Hematopoietic multipotent progenitor cell treated with erythropoietin and hydrocortisone succinate and interleukin-3 and kit ligand, for 15 days (in vitro differentiated cells): ENCODE measurements at regions not wholly inside any gene's neighbourhood (a gene's known extent, or its start where the extent isn't known, plus 50 kb on each side); places are given as distances from the start of the nearest gene placed in this dataset.

Experiments used
- DNase-seq: peaks from one replicate; pipeline ENCODE4 v3.0.0-alpha.2; 2015; ENCODE audit warnings: low spot score

- no peak for DNase-seq
These were observed 143.4 kb downstream of the C11orf91 start for GRCh38 chr11:33557201-33557600.

- no peak for DNase-seq
These were observed 146.4 kb downstream of the C11orf91 start for GRCh38 chr11:33554219-33554618.

- DNase-seq, result no peak
These were observed 147.1 kb downstream of the C11orf91 start for GRCh38 chr11:33553486-33553885.

- DNase-seq, result no peak
These were observed 147.9 kb downstream of the C11orf91 start for GRCh38 chr11:33552756-33553155.

- no peak for DNase-seq
These were observed 149.6 kb downstream of the C11orf91 start for GRCh38 chr11:33551051-33551450.

- no peak for DNase-seq
These were observed 151.1 kb downstream of the C11orf91 start for GRCh38 chr11:33549483-33549882.

GRCh38 chr11:33545931-33546330 lies 154.7 kb downstream of the C11orf91 start:
- no peak for DNase-seq

GRCh38 chr11:33544593-33545373 lies 155.8 kb downstream of the C11orf91 start:
- no peak for DNase-seq

- DNase-seq, result no peak
These were observed 156.8 kb downstream of the C11orf91 start for GRCh38 chr11:33543823-33544222.

- peak; percentile 25 for DNase-seq
These were observed 157.7 kb downstream of the C11orf91 start for GRCh38 chr11:33542921-33543320.

GRCh38 chr11:33540946-33541915 lies 159.4 kb downstream of the C11orf91 start:
- no peak for DNase-seq

- no peak for DNase-seq
These were observed 160.2 kb downstream of the C11orf91 start for GRCh38 chr11:33540427-33540826.

GRCh38 chr11:33539751-33540150 lies 160.9 kb downstream of the C11orf91 start:
- DNase-seq, result no peak

GRCh38 chr11:33538726-33539125 lies 161.9 kb downstream of the C11orf91 start:
- DNase-seq, result no peak

GRCh38 chr11:33536178-33536577 lies 164.4 kb downstream of the C11orf91 start:
- no peak for DNase-seq

GRCh38 chr11:33534575-33534974 lies 166.1 kb downstream of the C11orf91 start:
- DNase-seq, result no peak

GRCh38 chr11:33533386-33534052 lies 167.1 kb downstream of the C11orf91 start:
- no peak for DNase-seq

- DNase-seq, result no peak
These were observed 167.8 kb downstream of the C11orf91 start for GRCh38 chr11:33532720-33533385.

GRCh38 chr11:33532257-33532656 lies 168.4 kb downstream of the C11orf91 start:
- DNase-seq, result no peak

GRCh38 chr11:33531743-33532181 lies 168.9 kb downstream of the C11orf91 start:
- no peak for DNase-seq

GRCh38 chr11:33530815-33531214 lies 169.8 kb downstream of the C11orf91 start:
- no peak for DNase-seq

GRCh38 chr11:33529461-33529860 lies 171.2 kb downstream of the C11orf91 start:
- DNase-seq, result no peak
